Naive thymus-derived CD4-positive, alpha-beta T cell (primary cell): ENCODE measurements at regions not wholly inside any gene's neighbourhood (a gene's known extent, or its start where the extent isn't known, plus 50 kb on each side); places are given as distances from the start of the nearest gene placed in this dataset.

Experiments
- ATAC-seq: fragments of 150-1000 bp; cut with Tn5 transposase; 2 replicates; pipeline ENCODE4 v1.10.0; 2021; ENCODE audit warnings: mild to moderate bottlenecking, moderate library complexity
- CTCF ChIA-PET: fragments of 350-600 bp; sonication (Branson Sonifier 250); formaldehyde crosslinking; loops from one replicate; lab custom pipeline; 2021; ENCODE audit warnings: antibody characterized with exemption; lab: Charles Lee
- POLR2A ChIA-PET: fragments of 350-600 bp; sonication (Branson Sonifier 250); formaldehyde crosslinking; loops from one replicate; lab custom pipeline; 2021; ENCODE audit warnings: antibody characterized with exemption, inconsistent platforms; lab: Charles Lee
- DNase-seq, 9 donors: peaks; one replicate each; pipeline versions ENCODE4 v3.0.0 to v3.0.0-alpha.2; 2020 to 2022; ENCODE audit warnings: mixed read lengths in 1 of 9
- H3K27ac ChIP-seq: one replicate; pipeline ENCODE4 v1.7.0; 2013; ENCODE audit warnings: mild to moderate bottlenecking, low read depth, low read length, moderate library complexity
- H3K27me3 ChIP-seq, 2 donors: one replicate each; pipeline ENCODE4 v1.7.0; 2013; ENCODE audit warnings: low read length in 2 of 2, mild to moderate bottlenecking in 2 of 2, moderate library complexity in 2 of 2; ENCODE audit not compliant: control insufficient read depth in 2 of 2, insufficient read depth in 2 of 2
- H3K36me3 ChIP-seq, 3 experiments: 1 replicate in 2 of 3; 2 replicates in 1 of 3; pipeline ENCODE4 v1.7.0; 2013; ENCODE audit warnings: low read length in 3 of 3, mild to moderate bottlenecking in 3 of 3, moderate library complexity in 1 of 3; ENCODE audit not compliant: insufficient read depth in 3 of 3, control insufficient read depth in 2 of 3
- H3K4me1 ChIP-seq, 2 donors: one replicate each; pipeline ENCODE4 v1.7.0; 2013; ENCODE audit warnings: low read length in 2 of 2, mild to moderate bottlenecking in 2 of 2, moderate library complexity in 1 of 2; ENCODE audit not compliant: control insufficient read depth in 2 of 2, insufficient read depth in 2 of 2
- H3K4me3 ChIP-seq: 2 replicates; pipeline ENCODE4 v1.7.0; 2013; ENCODE audit warnings: mild to moderate bottlenecking, low read length
- H3K9me3 ChIP-seq, 3 experiments: 1 replicate in 2 of 3; 2 replicates in 1 of 3; pipeline ENCODE4 v1.7.0; 2013; ENCODE audit warnings: low read length in 3 of 3; ENCODE audit not compliant: control insufficient read depth in 2 of 3
- H3K27ac Mint-ChIP-seq, 9 donors: one replicate each; pipeline ENCODE4 v1.8.0; 2020 to 2022; ENCODE audit warnings: mixed read lengths in 9 of 9, mild to moderate bottlenecking in 8 of 9, moderate library complexity in 5 of 9, inconsistent platforms in 2 of 9
- H3K27me3 Mint-ChIP-seq, 5 donors: one replicate each; pipeline ENCODE4 v1.8.0; 2021 to 2022; ENCODE audit warnings: mixed read lengths in 5 of 5, mild to moderate bottlenecking in 1 of 5
- H3K36me3 Mint-ChIP-seq, 5 donors: one replicate each; pipeline ENCODE4 v1.8.0; 2020 to 2022; ENCODE audit warnings: mixed read lengths in 5 of 5, mild to moderate bottlenecking in 3 of 5, inconsistent platforms in 1 of 5
- H3K4me1 Mint-ChIP-seq, 7 donors: one replicate each; pipeline ENCODE4 v1.8.0; 2020 to 2022; ENCODE audit warnings: mixed read lengths in 7 of 7, mild to moderate bottlenecking in 3 of 7, inconsistent platforms in 1 of 7
- H3K4me3 Mint-ChIP-seq, 10 donors: one replicate each; pipeline ENCODE4 v1.8.0; 2020 to 2022; ENCODE audit warnings: mild to moderate bottlenecking in 10 of 10, mixed read lengths in 10 of 10, moderate library complexity in 6 of 10, inconsistent platforms in 2 of 10
- H3K9me3 Mint-ChIP-seq, 11 donors: one replicate each; pipeline ENCODE4 v1.8.0; 2020 to 2022; ENCODE audit warnings: mixed read lengths in 11 of 11, mild to moderate bottlenecking in 4 of 11, inconsistent platforms in 1 of 11, moderate library complexity in 1 of 11
- intact Hi-C, 2 donors: fragments of 100-400 bp; cut with micrococcal nuclease; formaldehyde crosslinking; loops; one replicate each; pipeline ENCODE4 v1.15.1; 2023

DNA sequence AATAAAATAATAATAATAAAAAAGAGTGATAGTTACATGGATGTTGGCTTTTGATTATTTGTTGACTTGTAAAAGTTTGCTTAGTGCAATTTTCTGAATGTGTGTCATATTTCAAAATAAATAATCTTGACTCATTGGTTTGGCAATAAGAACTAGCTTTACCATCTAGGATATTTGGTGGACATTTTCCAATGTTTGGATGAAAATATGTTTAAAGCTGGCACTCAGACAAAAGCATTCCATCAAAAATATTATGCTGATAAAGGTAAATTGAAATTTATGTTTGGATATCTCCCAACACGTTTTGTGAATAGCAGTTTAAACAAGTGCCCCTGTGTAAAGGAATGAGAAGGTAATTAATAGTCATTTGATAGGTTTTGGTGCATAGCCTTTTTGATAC is 62.5 kb upstream of the KCNMA1 start:
- H3K9me3 ChIP-seq: no peaks in the 10 kb centered on the region
- DNase-seq: no peak
- Mint-ChIP-seq H3K36me3 (no peaks in the 10 kb centered on the region), H3K4me1 (no peaks in the 10 kb centered on the region), H3K9me3 (peaks cover 0 to 2% (median 0%) of the 10 kb centered on the region in 11 donors), H3K27ac (no peak overlapping the region), H3K27me3 (peaks cover 8 to 26% (median 16%) of the 10 kb centered on the region in 5 donors), H3K4me3 (no peak overlapping the region)
- intact Hi-C loops: no loop called here
- ChIA-PET CTCF (no interaction called here), POLR2A (no interaction called here)
- no peak for ATAC-seq
- H3K27me3 ChIP-seq: no peaks in the 10 kb centered on the region
- H3K27ac ChIP-seq: no peak overlapping the region
- H3K36me3 ChIP-seq: no peaks in the 10 kb centered on the region
- H3K4me1 ChIP-seq: no peaks in the 10 kb centered on the region
- no peak overlapping the region for H3K4me3 ChIP-seq

DNA sequence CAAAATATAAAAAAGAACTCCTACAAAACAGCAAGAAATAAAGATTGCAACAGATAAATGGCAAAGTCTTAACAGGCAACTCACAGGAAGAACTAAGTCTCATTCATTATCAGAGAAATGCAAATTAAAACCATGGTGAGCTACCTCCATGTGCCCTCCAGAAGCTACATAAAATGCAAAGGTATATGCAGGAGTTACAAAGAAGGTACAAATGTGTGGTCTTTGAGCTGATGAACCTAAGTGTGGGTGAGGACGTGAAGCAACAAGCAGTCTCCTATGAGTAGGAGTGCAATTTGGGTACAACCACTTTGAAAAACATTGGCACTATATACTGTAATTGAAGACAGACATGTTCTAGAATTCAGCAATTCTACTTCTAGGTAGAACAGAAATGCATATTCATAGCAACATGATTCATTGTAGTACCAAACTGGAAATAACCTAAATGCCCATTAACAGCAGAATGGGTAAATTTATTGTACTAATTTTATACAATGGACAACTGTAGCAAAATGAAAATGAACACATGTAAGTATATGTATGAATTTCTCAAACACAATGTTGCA is 61.6 kb upstream of the KCNMA1 start:
- H3K36me3 ChIP-seq: no peaks in the 10 kb centered on the region
- no peaks in the 10 kb centered on the region for H3K9me3 ChIP-seq
- H3K27ac ChIP-seq: no peak overlapping the region
- no peaks in the 10 kb centered on the region for H3K27me3 ChIP-seq
- Mint-ChIP-seq H3K27me3 (peaks cover 8 to 25% (median 16%) of the 10 kb centered on the region in 5 donors), H3K27ac (no peak overlapping the region), H3K9me3 (peaks cover 0 to 3% (median 0%) of the 10 kb centered on the region in 11 donors), H3K36me3 (no peaks in the 10 kb centered on the region), H3K4me3 (no peak overlapping the region), H3K4me1 (no peaks in the 10 kb centered on the region)
- no peaks in the 10 kb centered on the region for H3K4me1 ChIP-seq
- no peak for ATAC-seq
- H3K4me3 ChIP-seq: no peak overlapping the region
- CTCF ChIA-PET: interaction anchor here (0.8 kb wide), 1 partner anchor 15 kb away, joined by 3 read pairs; no protein-coding TSS in a partner anchor
- DNase-seq: no peak
- POLR2A ChIA-PET: no interaction called here
- intact Hi-C loops: no loop called here

DNA sequence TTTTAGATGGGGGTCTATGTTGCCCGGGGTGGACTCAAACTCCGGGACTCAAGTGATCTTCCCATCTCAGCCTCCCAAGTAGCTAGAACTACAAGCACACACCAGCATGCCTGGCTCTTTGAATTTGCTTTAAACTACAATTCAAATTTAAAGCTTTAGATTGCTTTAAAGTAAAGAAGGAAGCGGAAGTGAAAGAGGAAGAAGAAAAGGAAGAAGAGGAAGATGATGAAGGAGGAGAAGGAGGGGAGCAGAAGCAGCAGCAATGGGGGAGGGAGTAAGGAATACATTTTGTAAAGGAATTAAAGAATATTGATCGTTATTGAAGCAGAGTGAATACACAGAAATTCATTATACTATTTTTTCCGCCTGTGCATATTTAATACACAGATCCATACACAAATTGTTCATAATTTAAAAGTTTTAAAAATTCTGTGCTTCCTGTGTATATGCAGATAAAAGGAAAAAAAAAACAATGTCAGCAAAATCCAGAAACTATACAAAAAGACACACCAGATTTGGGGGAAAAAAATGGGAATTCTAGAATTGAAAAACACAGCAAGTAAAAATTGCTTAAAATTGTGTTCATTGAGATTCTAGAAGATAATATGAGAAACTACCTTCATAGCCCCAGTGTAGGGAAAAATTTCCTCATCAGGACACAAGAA is 60.8 kb upstream of the KCNMA1 start:
- H3K9me3 Mint-ChIP-seq: peaks cover 0 to 4% (median 0%) of the 10 kb centered on the region in 11 donors
- H3K27ac Mint-ChIP-seq: no peak overlapping the region
- no peaks in the 10 kb centered on the region for H3K36me3 Mint-ChIP-seq
- no peak overlapping the region for H3K4me3 Mint-ChIP-seq
- Histone ChIP-seq H3K4me1 (no peaks in the 10 kb centered on the region), H3K27ac (no peak overlapping the region), H3K4me3 (no peak overlapping the region), H3K9me3 (no peaks in the 10 kb centered on the region), H3K27me3 (no peaks in the 10 kb centered on the region), H3K36me3 (no peaks in the 10 kb centered on the region)
- ChIA-PET POLR2A (no interaction called here), CTCF (interaction anchor here (0.8 kb wide), 1 partner anchor 16 kb away, joined by 3 read pairs; no protein-coding TSS in a partner anchor)
- H3K4me1 Mint-ChIP-seq: no peaks in the 10 kb centered on the region
- intact Hi-C loops: no loop called here
- ATAC-seq: no peak
- DNase-seq: no peak
- peaks cover 8 to 25% (median 16%) of the 10 kb centered on the region in 5 donors for H3K27me3 Mint-ChIP-seq

DNA sequence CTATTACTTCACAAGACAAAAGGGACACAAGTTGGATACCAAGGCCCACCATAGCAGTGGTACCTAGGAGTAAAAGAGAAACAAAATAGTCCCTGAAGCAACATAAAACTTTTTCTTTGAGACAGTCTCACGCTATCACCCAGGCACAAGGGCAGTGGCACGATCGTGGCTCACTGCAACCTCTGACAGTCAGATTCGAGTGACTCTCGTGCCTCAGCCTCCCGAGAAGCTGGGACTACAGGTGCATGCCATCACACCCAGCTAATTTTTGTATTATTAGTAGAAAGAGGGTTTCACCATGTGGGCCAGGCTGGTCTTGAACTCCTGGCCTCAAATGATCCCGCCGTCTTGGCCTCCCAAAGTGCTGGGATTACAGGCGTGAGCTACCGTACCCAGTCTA is 59.0 kb upstream of the KCNMA1 start:
- ATAC-seq (no peak), DNase-seq (no peak)
- CTCF ChIA-PET: no interaction called here
- Histone ChIP-seq H3K27ac (no peak overlapping the region), H3K9me3 (no peaks in the 10 kb centered on the region), H3K27me3 (no peaks in the 10 kb centered on the region), H3K36me3 (no peaks in the 10 kb centered on the region), H3K4me3 (no peak overlapping the region), H3K4me1 (no peaks in the 10 kb centered on the region)
- Mint-ChIP-seq H3K9me3 (peaks cover 0 to 4% (median 0%) of the 10 kb centered on the region in 11 donors), H3K36me3 (no peaks in the 10 kb centered on the region), H3K27me3 (peaks cover 8 to 26% (median 16%) of the 10 kb centered on the region in 5 donors), H3K27ac (no peak overlapping the region), H3K4me3 (no peak overlapping the region), H3K4me1 (no peaks in the 10 kb centered on the region)
- intact Hi-C loops: no loop called here
- POLR2A ChIA-PET: no interaction called here

DNA sequence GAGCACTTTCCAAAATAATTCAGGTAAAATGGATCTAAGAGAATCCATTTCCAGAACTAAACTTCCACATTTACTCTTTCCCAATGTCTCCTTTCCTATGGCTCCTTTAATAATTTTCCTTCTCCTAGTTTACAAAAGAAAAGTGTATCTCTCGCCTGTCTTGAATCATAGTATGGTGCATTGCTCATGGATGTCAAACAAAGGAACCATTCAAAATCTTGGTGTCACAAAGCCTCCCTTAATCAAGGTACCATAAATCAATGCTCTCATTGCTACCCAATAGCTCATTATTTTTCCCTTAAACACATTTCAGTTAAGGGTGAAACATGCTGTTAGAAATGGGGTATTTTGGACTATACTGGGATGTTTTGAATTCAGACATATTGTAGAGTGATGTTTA is 57.6 kb upstream of the KCNMA1 start:
- no peak overlapping the region for H3K4me3 Mint-ChIP-seq
- H3K27ac Mint-ChIP-seq: no peak overlapping the region
- no peaks in the 10 kb centered on the region for H3K4me1 ChIP-seq
- no peaks in the 10 kb centered on the region for H3K9me3 ChIP-seq
- POLR2A ChIA-PET: no interaction called here
- no peak overlapping the region for H3K4me3 ChIP-seq
- H3K27me3 ChIP-seq: no peaks in the 10 kb centered on the region
- intact Hi-C loops: no loop called here
- H3K27ac ChIP-seq: no peak overlapping the region
- peaks cover 11 to 28% (median 21%) of the 10 kb centered on the region in 5 donors for H3K27me3 Mint-ChIP-seq
- ATAC-seq (no peak), DNase-seq (no peak)
- no peaks in the 10 kb centered on the region for H3K36me3 ChIP-seq
- CTCF ChIA-PET: no interaction called here
- H3K36me3 Mint-ChIP-seq: no peaks in the 10 kb centered on the region
- no peaks in the 10 kb centered on the region for H3K4me1 Mint-ChIP-seq
- H3K9me3 Mint-ChIP-seq: peaks cover 0 to 4% (median 0%) of the 10 kb centered on the region in 11 donors

DNA sequence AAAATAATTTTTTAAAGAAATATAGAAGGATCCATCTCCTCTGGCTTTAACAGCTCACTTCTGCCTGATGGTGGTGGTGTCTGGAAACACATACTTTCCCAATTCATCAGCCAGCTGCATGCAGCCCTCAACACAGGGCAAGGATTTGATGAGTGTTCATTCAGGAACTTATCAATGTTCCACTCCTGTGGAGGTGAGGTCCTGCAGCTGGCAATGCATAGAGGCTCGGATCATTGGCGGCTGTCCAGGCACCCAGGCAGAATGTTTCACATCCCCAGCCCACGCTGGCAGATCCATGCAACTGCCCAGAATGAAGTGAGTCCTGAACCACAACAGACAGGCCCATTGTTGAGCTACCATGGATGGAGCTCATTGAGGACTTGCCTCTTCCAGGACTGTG is 55.2 kb upstream of the KCNMA1 start:
- Histone ChIP-seq H3K9me3 (no peaks in the 10 kb centered on the region), H3K4me1 (no peaks in the 10 kb centered on the region), H3K27me3 (no peaks in the 10 kb centered on the region), H3K4me3 (no peak overlapping the region), H3K27ac (no peak overlapping the region), H3K36me3 (no peaks in the 10 kb centered on the region)
- no peak for ATAC-seq
- H3K9me3 Mint-ChIP-seq: peaks cover 0 to 4% (median 0%) of the 10 kb centered on the region in 11 donors
- H3K4me3 Mint-ChIP-seq: no peak overlapping the region
- no peak for DNase-seq
- H3K4me1 Mint-ChIP-seq: no peaks in the 10 kb centered on the region
- H3K36me3 Mint-ChIP-seq: no peaks in the 10 kb centered on the region
- intact Hi-C loops: no loop called here
- ChIA-PET CTCF (no interaction called here), POLR2A (no interaction called here)
- no peak overlapping the region for H3K27ac Mint-ChIP-seq
- peaks cover 4 to 31% (median 26%) of the 10 kb centered on the region in 5 donors for H3K27me3 Mint-ChIP-seq

DNA sequence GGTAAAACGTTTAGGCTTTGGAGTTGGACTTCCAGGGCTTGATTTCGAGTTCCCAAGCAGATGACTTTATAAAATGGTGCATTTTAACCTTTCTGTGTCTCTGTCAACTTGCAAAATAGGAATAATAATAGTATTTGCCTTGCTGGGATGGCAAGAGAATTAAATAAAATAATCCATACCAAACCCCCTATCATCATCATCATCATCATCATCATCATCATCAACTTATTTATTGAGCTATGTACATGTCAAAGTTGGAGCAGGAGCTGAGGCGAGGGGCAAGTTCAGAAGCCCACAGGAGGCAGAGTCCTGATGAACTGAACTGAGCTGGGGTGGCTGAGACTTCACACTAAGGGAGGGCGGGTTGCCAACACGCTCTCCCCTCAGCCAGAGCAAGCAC is 51.7 kb upstream of the KCNMA1 start:
- Histone ChIP-seq H3K9me3 (no peaks in the 10 kb centered on the region), H3K36me3 (no peaks in the 10 kb centered on the region), H3K4me3 (no peak overlapping the region), H3K27me3 (no peaks in the 10 kb centered on the region), H3K27ac (no peak overlapping the region), H3K4me1 (no peaks in the 10 kb centered on the region)
- no peak overlapping the region for H3K27ac Mint-ChIP-seq
- ChIA-PET POLR2A (no interaction called here), CTCF (no interaction called here)
- no peak for DNase-seq
- peaks cover 0 to 3% (median 0%) of the 10 kb centered on the region in 11 donors for H3K9me3 Mint-ChIP-seq
- H3K36me3 Mint-ChIP-seq: no peaks in the 10 kb centered on the region
- no peaks in the 10 kb centered on the region for H3K4me1 Mint-ChIP-seq
- H3K4me3 Mint-ChIP-seq: no peak overlapping the region
- H3K27me3 Mint-ChIP-seq: peaks cover 4 to 33% (median 30%) of the 10 kb centered on the region in 5 donors
- intact Hi-C loops: no loop called here
- no peak for ATAC-seq
